Kidney (tissue), 13 donors: ENCODE measurements at regions not wholly inside any gene's neighbourhood (a gene's known extent, or its start where the extent isn't known, plus 50 kb on each side); places are given as distances from the start of the nearest gene placed in this dataset.

Source experiments
- DNase-seq, 5 donors: peaks; one replicate each; pipeline ENCODE4 v3.0.0-alpha.2; 2013 to 2020
- FAIRE-seq: peaks from 2 replicates; lab custom pipeline; 2012; peaks lifted over from hg19 to GRCh38; lab: Jason Lieb, UNC
- H3K27ac ChIP-seq, 2 donors: one replicate each; pipeline ENCODE4 v1.7.0; 2013; ENCODE audit warnings: low read depth in 2 of 2, low read length in 2 of 2, inconsistent platforms in 1 of 2
- H3K27me3 ChIP-seq: one replicate; pipeline ENCODE4 v1.7.1; 2013; ENCODE audit warnings: low read length, inconsistent platforms; ENCODE audit not compliant: control insufficient read depth, insufficient read depth
- H3K36me3 ChIP-seq, 3 donors: one replicate each; pipeline versions ENCODE4 v1.7.0 to v1.7.1; 2013; ENCODE audit warnings: low read length in 3 of 3, control low read depth in 1 of 3, inconsistent platforms in 1 of 3; ENCODE audit not compliant: insufficient read depth in 3 of 3, control insufficient read depth in 2 of 3
- H3K4me1 ChIP-seq, 3 donors: one replicate each; pipeline versions ENCODE4 v1.7.0 to v1.7.1; 2013; ENCODE audit warnings: low read length in 3 of 3, inconsistent platforms in 1 of 3, low read depth in 1 of 3; ENCODE audit not compliant: control insufficient read depth in 2 of 3, insufficient read depth in 2 of 3
- H3K4me3 ChIP-seq, 3 donors: one replicate each; pipeline versions ENCODE4 v1.7.0 to v1.8.1; 2013; ENCODE audit warnings: low read length in 3 of 3, control low read depth in 1 of 3, inconsistent platforms in 1 of 3
- H3K9ac ChIP-seq, 3 donors: one replicate each; pipeline versions ENCODE4 v1.7.0 to v1.7.1; 2013; ENCODE audit warnings: low read length in 3 of 3, control low read depth in 1 of 3, inconsistent platforms in 1 of 3
- H3K9me3 ChIP-seq, 3 donors: one replicate each; pipeline versions ENCODE4 v1.7.0 to v1.7.1; 2013; ENCODE audit warnings: low read length in 3 of 3, control low read depth in 1 of 3, inconsistent platforms in 1 of 3; ENCODE audit not compliant: control insufficient read depth in 2 of 3, insufficient read depth in 1 of 3
- CTCF ChIP-seq: IDR thresholded peaks from 3 replicates; pipeline ENCODE4 v1.5.1; 2012; ENCODE audit warnings: mild to moderate bottlenecking, moderate library complexity, borderline replicate concordance; ENCODE audit not compliant: insufficient read depth; ENCODE audit errors: extremely low read depth
- intact Hi-C: fragments of 100-400 bp; cut with DNase I; formaldehyde crosslinking; loops from one replicate; pipeline ENCODE4 v1.11.1; 2022
- donor health status: control.
- donor health status: control.
- donor health status: control.
- donor health status: control.
- donor health status: control.
- donor health status: DM: yes; HTN: yes; CAD: no.
- donor health status: Normal renal cell carcinoma (clear cell type).

DNA sequence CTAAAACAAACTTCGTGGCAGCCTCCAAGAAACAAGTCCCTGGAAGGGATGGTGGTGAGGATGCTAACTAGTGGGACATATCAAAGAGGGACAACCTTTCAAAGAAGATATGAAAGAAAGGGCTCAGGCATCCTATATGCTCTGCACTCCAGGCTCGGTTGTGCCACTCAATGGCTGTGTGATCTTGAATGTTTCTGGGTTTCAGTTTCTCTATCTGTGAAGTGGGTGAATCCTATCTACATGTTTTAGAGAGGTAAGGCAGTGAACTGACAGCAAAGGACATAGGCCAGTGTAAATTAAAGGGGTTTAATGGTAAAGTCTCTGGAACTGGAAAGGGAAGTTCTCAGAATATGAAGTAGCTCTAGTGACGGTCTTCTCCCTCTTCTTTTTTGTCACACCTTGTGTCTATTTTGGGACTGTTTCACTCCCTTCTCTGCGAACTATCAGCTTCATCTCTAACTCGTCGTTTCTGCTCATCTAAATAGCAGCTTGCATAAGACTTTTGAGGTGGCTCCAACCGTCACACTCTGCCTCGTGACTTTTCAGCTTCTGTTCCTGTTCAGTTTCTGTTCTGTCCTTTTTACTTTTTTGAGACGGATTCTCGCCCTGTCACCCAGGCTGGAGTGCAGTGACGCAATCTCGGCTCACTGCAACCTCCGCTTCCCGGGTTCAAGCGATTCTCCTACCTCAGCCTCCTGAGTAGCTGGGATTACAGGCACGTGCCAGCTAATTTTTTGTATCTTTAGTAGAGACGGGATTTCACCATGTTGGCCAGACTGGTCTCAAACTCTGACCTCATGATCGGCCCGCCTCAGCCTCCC, 273.6 kb downstream of the SUDS3 start:
- Histone ChIP-seq H3K9me3 (peaks cover 0 to 3% (median 0%) of the 10 kb centered on the region in 3 donors), H3K4me3 (no peak overlapping the region), H3K27ac (no peak overlapping the region), H3K27me3 (no peaks in the 10 kb centered on the region), H3K4me1 (no peaks in the 10 kb centered on the region), H3K9ac (no peak overlapping the region), H3K36me3 (no peaks in the 10 kb centered on the region)
- TF ChIP-seq CTCF: no peak
- DNase-seq: no peak
- no peak for FAIRE-seq
- intact Hi-C loops: no loop called here

DNA sequence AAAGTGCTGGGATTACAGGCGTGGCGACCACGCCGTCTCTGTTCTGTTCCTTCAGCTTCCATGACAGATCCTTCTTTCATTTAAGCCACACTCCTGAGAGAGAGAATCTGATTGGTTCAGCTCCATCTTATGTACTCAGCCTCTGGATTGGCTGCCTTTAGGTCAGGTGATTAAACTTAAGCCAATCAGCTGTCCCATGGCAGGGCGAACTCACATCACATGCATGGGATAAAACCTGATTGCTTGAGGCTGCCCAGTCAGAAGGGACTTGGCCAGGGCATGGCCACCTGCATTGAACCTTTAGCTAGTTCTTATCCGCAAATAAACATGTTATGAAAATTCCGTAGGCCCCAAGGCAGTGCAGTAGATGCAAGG, 274.2 kb downstream of the SUDS3 start:
- Histone ChIP-seq H3K27ac (no peak overlapping the region), H3K36me3 (no peaks in the 10 kb centered on the region), H3K4me1 (no peaks in the 10 kb centered on the region), H3K4me3 (no peak overlapping the region), H3K27me3 (no peaks in the 10 kb centered on the region), H3K9ac (no peak overlapping the region), H3K9me3 (peaks cover 0 to 3% (median 0%) of the 10 kb centered on the region in 3 donors)
- TF ChIP-seq CTCF: no peak
- FAIRE-seq: no peak
- intact Hi-C loops: no loop called here
- no peak for DNase-seq

- Histone ChIP-seq H3K9ac (no peak overlapping the region), H3K4me1 (no peaks in the 10 kb centered on the region), H3K27me3 (no peaks in the 10 kb centered on the region), H3K9me3 (peaks cover 0 to 3% (median 0%) of the 10 kb centered on the region in 3 donors), H3K36me3 (no peaks in the 10 kb centered on the region), H3K4me3 (no peak overlapping the region), H3K27ac (no peak overlapping the region)
- no peak for FAIRE-seq
- DNase-seq: peak in 1 of 5 donors; percentile 78
- TF ChIP-seq CTCF: no peak
- intact Hi-C loops: no loop called here
Observed at GRCh38 chr12:118651487-118651886, 275.1 kb downstream of the SUDS3 start.
